ENCODE measurements at regions not wholly inside any gene's neighbourhood (a gene's known extent, or its start where the extent isn't known, plus 50 kb on each side); places are given as distances from the start of the nearest gene placed in this dataset.
A peak's percentile ranks its signal among the peaks of the same experiment; 100 is the strongest.

- TF ChIP-seq CTCF (IDR thresholded peaks at IDR 0.05; ENCODE audit: low read length, missing control alignments) = no peak
- no peak overlapping the region for H3K4me3 ChIP-seq (replicated peaks; ENCODE audit: low read depth, low read length)
- no peak for DNase-seq (ENCODE audit: low read depth)
These were observed 244.7 kb downstream of the TMEM167A start for GRCh38 chr5:82832445-82832844.

GRCh38 chr5:82828211-82828610 is 249.0 kb downstream of the TMEM167A start:
- no peak for DNase-seq (ENCODE audit: low read depth)

GRCh38 chr5:82827651-82828050 is 249.5 kb downstream of the TMEM167A start:
- DNase-seq (ENCODE audit: low read depth) = no peak
- no peak for TF ChIP-seq CTCF (IDR thresholded peaks at IDR 0.05; ENCODE audit: low read length, missing control alignments)
- no peak overlapping the region for H3K4me3 ChIP-seq (replicated peaks; ENCODE audit: low read depth, low read length)

More at GRCh38 chr5:82828211-82828610, 249.0 kb downstream of the TMEM167A start:
- no peak for TF ChIP-seq CTCF (IDR thresholded peaks at IDR 0.05; ENCODE audit: low read length, missing control alignments)
- H3K4me3 ChIP-seq (replicated peaks; ENCODE audit: low read depth, low read length) = no peak overlapping the region

- no peak for DNase-seq (ENCODE audit: low read depth)
- no peak for TF ChIP-seq CTCF (IDR thresholded peaks at IDR 0.05; ENCODE audit: low read length, missing control alignments)
- no peak overlapping the region for H3K4me3 ChIP-seq (replicated peaks; ENCODE audit: low read depth, low read length)
These were observed 254.6 kb downstream of the TMEM167A start for GRCh38 chr5:82822634-82822927.

- no peak overlapping the region for H3K4me3 ChIP-seq (replicated peaks; ENCODE audit: low read depth, low read length)
- DNase-seq (ENCODE audit: low read depth) = peak; percentile 65
- no peak for TF ChIP-seq CTCF (IDR thresholded peaks at IDR 0.05; ENCODE audit: low read length, missing control alignments)
These were observed 255.2 kb downstream of the TMEM167A start for GRCh38 chr5:82821846-82822633.

- no peak overlapping the region for H3K4me3 ChIP-seq (replicated peaks; ENCODE audit: low read depth, low read length)
- no peak for TF ChIP-seq CTCF (IDR thresholded peaks at IDR 0.05; ENCODE audit: low read length, missing control alignments)
- DNase-seq (ENCODE audit: low read depth) = no peak
These were observed 256.0 kb downstream of the TMEM167A start for GRCh38 chr5:82820961-82821845.
